Loucy (cell line): ENCODE measurements at regions not wholly inside any gene's neighbourhood (a gene's known extent, or its start where the extent isn't known, plus 50 kb on each side); places are given as distances from the start of the nearest gene placed in this dataset.

Source experiments
- H2AFZ ChIP-seq: fragments of 200-600 bp; sonication (generic); 2 replicates; pipeline ENCODE4 v1.6.0; 2016; ENCODE audit warnings: antibody characterized with exemption, mild to moderate bottlenecking, low read length, moderate library complexity
- H3F3A ChIP-seq: fragments of 200-600 bp; 2 replicates; pipeline ENCODE4 v1.6.0; 2016; ENCODE audit warnings: antibody characterized with exemption, low read depth, mild to moderate bottlenecking
- H3K27me3 ChIP-seq: fragments of 200-600 bp; sonication (generic); 2 replicates; pipeline ENCODE4 v1.6.1; 2014; ENCODE audit warnings: low read length, mild to moderate bottlenecking; ENCODE audit not compliant: insufficient read depth, poor library complexity, severe bottlenecking
- H3K36me3 ChIP-seq: fragments of 200-600 bp; sonication (generic); 2 replicates; pipeline ENCODE4 v1.6.1; 2016; ENCODE audit warnings: low read length; ENCODE audit not compliant: insufficient read depth
- H3K4me1 ChIP-seq: fragments of 200-600 bp; sonication (generic); 2 replicates; pipeline ENCODE4 v1.5.1; 2014; ENCODE audit warnings: low read length, mild to moderate bottlenecking; ENCODE audit not compliant: insufficient read depth, poor library complexity, severe bottlenecking
- H3K4me2 ChIP-seq: fragments of 200-600 bp; sonication (generic); 2 replicates; pipeline ENCODE4 v1.6.0; 2014; ENCODE audit warnings: antibody characterized with exemption, low read length, low read depth, mild to moderate bottlenecking; ENCODE audit not compliant: poor library complexity, severe bottlenecking
- H3K4me3 ChIP-seq: fragments of 200-600 bp; sonication (generic); 2 replicates; pipeline ENCODE4 v1.5.1; 2014; ENCODE audit warnings: low read length, mild to moderate bottlenecking, mixed read lengths; ENCODE audit not compliant: poor library complexity, severe bottlenecking
- H3K79me2 ChIP-seq: fragments of 200-600 bp; sonication (generic); 2 replicates; pipeline ENCODE4 v1.6.1; 2014; ENCODE audit warnings: low read length; ENCODE audit not compliant: insufficient read depth
- H3K9ac ChIP-seq: fragments of 200-600 bp; sonication (generic); 2 replicates; pipeline ENCODE4 v1.6.0; 2014; ENCODE audit warnings: mild to moderate bottlenecking, low read depth, low read length, moderate library complexity; ENCODE audit not compliant: poor library complexity, severe bottlenecking
- H3K9me2 ChIP-seq: fragments of 200-600 bp; sonication (generic); replicated peaks from 2 replicates; pipeline ENCODE4 v1.6.1; 2016; ENCODE audit warnings: low read depth, low read length, mixed read lengths
- H3K9me3 ChIP-seq: fragments of 200-600 bp; sonication (generic); 2 replicates; pipeline ENCODE4 v1.6.1; 2014; ENCODE audit warnings: mild to moderate bottlenecking, antibody characterized with exemption, low read length, low read depth; ENCODE audit not compliant: insufficient read depth
- H4K20me1 ChIP-seq: fragments of 200-600 bp; sonication (generic); 2 replicates; pipeline ENCODE4 v1.6.0; 2014; ENCODE audit warnings: antibody characterized with exemption, low read length, mild to moderate bottlenecking; ENCODE audit not compliant: insufficient read depth, poor library complexity, severe bottlenecking
- EZH2phosphoT487 ChIP-seq: fragments of 200-600 bp; IDR thresholded peaks from 2 replicates; pipeline ENCODE4 v1.6.1; 2018; ENCODE audit warnings: antibody characterized with exemption, mild to moderate bottlenecking, moderate library complexity, borderline replicate concordance
- TF ChIP-seq, protein P1 (sequence below): fragments of 200-600 bp; sonication (generic); conservative IDR thresholded peaks from 2 replicates; pipeline ENCODE4 v1.5.1; 2014; ENCODE audit warnings: mild to moderate bottlenecking, antibody characterized with exemption, low read length

DNA sequence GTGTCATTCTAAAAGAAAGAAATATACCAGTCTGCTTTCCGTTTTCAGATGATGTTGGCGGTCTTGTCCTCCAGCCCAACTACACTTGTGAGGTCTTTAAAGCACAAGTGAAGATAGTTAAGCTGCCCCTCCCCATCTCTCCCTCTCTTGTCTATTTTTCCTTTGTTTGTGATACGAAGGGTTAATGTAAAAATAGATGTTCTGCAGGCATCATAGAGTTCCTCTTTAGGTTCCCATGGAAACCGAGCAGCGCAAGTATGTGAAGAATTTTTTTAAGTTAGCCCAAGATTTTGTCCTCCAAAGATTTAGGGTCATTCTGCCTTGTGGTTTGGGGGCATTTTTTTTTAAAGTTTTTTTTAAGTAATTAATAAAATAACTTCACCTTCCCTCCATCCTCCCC, 232.4 kb upstream of the AJAP1 start:
- H3K4me3 ChIP-seq = no peak overlapping the region
- H3K79me2 ChIP-seq = no peaks in the 10 kb centered on the region
- H3K9me3 ChIP-seq = peaks cover 24% of the 10 kb centered on the region; the same call in 1 of the 2 replicates
- no peaks in the 10 kb centered on the region for H4K20me1 ChIP-seq
- no peaks in the 10 kb centered on the region for H3K36me3 ChIP-seq
- H3K4me1 ChIP-seq = no peaks in the 10 kb centered on the region
- H3K4me2 ChIP-seq = no peak overlapping the region
- TF ChIP-seq, protein P1, sequence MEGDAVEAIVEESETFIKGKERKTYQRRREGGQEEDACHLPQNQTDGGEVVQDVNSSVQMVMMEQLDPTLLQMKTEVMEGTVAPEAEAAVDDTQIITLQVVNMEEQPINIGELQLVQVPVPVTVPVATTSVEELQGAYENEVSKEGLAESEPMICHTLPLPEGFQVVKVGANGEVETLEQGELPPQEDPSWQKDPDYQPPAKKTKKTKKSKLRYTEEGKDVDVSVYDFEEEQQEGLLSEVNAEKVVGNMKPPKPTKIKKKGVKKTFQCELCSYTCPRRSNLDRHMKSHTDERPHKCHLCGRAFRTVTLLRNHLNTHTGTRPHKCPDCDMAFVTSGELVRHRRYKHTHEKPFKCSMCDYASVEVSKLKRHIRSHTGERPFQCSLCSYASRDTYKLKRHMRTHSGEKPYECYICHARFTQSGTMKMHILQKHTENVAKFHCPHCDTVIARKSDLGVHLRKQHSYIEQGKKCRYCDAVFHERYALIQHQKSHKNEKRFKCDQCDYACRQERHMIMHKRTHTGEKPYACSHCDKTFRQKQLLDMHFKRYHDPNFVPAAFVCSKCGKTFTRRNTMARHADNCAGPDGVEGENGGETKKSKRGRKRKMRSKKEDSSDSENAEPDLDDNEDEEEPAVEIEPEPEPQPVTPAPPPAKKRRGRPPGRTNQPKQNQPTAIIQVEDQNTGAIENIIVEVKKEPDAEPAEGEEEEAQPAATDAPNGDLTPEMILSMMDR = no peak
- TF ChIP-seq EZH2phosphoT487 = no peak
- no peak overlapping the region for H3K9ac ChIP-seq
- H3F3A ChIP-seq = no peaks in the 10 kb centered on the region
- H2AFZ ChIP-seq = no peak overlapping the region
- H3K9me2 ChIP-seq = no peaks in the 10 kb centered on the region
- no peaks in the 10 kb centered on the region for H3K27me3 ChIP-seq

- no peak overlapping the region for H3K4me3 ChIP-seq
- no peaks in the 10 kb centered on the region for H3K4me1 ChIP-seq
- H4K20me1 ChIP-seq = no peaks in the 10 kb centered on the region
- TF ChIP-seq, protein P1 = no peak
- TF ChIP-seq EZH2phosphoT487 = no peak
- H3K4me2 ChIP-seq = no peak overlapping the region
- H3K27me3 ChIP-seq = no peaks in the 10 kb centered on the region
- no peak overlapping the region for H3K9ac ChIP-seq
- H2AFZ ChIP-seq = no peak overlapping the region
- H3K79me2 ChIP-seq = no peaks in the 10 kb centered on the region
- no peaks in the 10 kb centered on the region for H3K9me2 ChIP-seq
- no peaks in the 10 kb centered on the region for H3K36me3 ChIP-seq
- H3K9me3 ChIP-seq = peaks cover 24% of the 10 kb centered on the region; the same call in 1 of the 2 replicates
- H3F3A ChIP-seq = no peaks in the 10 kb centered on the region
Observed at GRCh38 chr1:4422504-4423289, 231.7 kb upstream of the AJAP1 start.

- TF ChIP-seq, protein P1 = no peak
- TF ChIP-seq EZH2phosphoT487 = no peak
- no peak overlapping the region for H3K4me2 ChIP-seq
Observed at GRCh38 chr1:4424254-4424653, 230.2 kb upstream of the AJAP1 start.

More at GRCh38 chr1:4424254-4424653, 230.2 kb upstream of the AJAP1 start:
- H3K9ac ChIP-seq = no peak overlapping the region
- H2AFZ ChIP-seq = no peak overlapping the region
- no peaks in the 10 kb centered on the region for H3K9me2 ChIP-seq
- peaks cover 20% of the 10 kb centered on the region; the same call in 1 of the 2 replicates for H3K9me3 ChIP-seq
- no peak overlapping the region for H3K4me3 ChIP-seq
- no peaks in the 10 kb centered on the region for H3K27me3 ChIP-seq
- no peaks in the 10 kb centered on the region for H3K79me2 ChIP-seq
- no peaks in the 10 kb centered on the region for H3K4me1 ChIP-seq
- no peaks in the 10 kb centered on the region for H4K20me1 ChIP-seq
- H3K36me3 ChIP-seq = no peaks in the 10 kb centered on the region
- no peaks in the 10 kb centered on the region for H3F3A ChIP-seq
